K562 (cell line): ENCODE measurements at regions not wholly inside any gene's neighbourhood (a gene's known extent, or its start where the extent isn't known, plus 50 kb on each side); places are given as distances from the start of the nearest gene placed in this dataset.

Source experiments
- ATAC-seq: fragments of 200-7000 bp; cut with Tn5 transposase; 3 replicates; pipeline ENCODE4 v1.9.1; 2020; ENCODE audit warnings: moderate library complexity
- BruUV-seq: library from RNA; stranded (reverse); fragments of 400-500 nt; replicated peaks from 2 replicates; lab custom pipeline; 2021; lab: Mats Ljungman, UMichigan
- CTCF ChIA-PET: fragments of 300-600 bp; formaldehyde crosslinking; extraction: SDS; loops from one replicate; lab custom pipeline; 2021; ENCODE audit warnings: low intra/inter-chr PET ratio; lab: Yijun Ruan, JAX
- POLR2A ChIA-PET: fragments of 300-600, 350-650 bp; sonication (Branson Sonifier 250); formaldehyde crosslinking; extraction: SDS; loops from one replicate; lab custom pipeline; 2021; ENCODE audit warnings: antibody characterized with exemption, inconsistent platforms; lab: Yijun Ruan, JAX
- DNase-seq, 4 experiments: peaks; one replicate each; pipeline versions ENCODE4 v3.0.0 to v3.0.0-alpha.2; 2011 to 2018; ENCODE audit warnings: low spot score in 3 of 4, mixed read lengths in 3 of 4; ENCODE audit errors: extremely low read depth in 1 of 4
- FAIRE-seq: peaks from 2 replicates; lab custom pipeline; 2011; peaks lifted over from hg19 to GRCh38; lab: Jason Lieb, UNC
- H2AFZ ChIP-seq: 2 replicates; pipeline ENCODE4 v1.6.0; 2011; ENCODE audit warnings: low read depth, low read length, control low read depth, inconsistent platforms
- H3K27ac ChIP-seq: fragments of 200-600 bp; 3 replicates; pipeline ENCODE4 v1.8.0; 2011; ENCODE audit warnings: low read depth, mild to moderate bottlenecking, control low read depth, inconsistent platforms, low read length, moderate library complexity, mixed read lengths; ENCODE audit errors: extremely low read depth
- H3K27me3 ChIP-seq, 2 experiments: fragments of 300-600 bp in 1 of 2; 2 replicates in 1 of 2; 3 replicates in 1 of 2; pipeline versions ENCODE4 v1.6.0 to v1.8.0; 2011; ENCODE audit warnings: inconsistent platforms in 2 of 2, low read length in 2 of 2, mild to moderate bottlenecking in 1 of 2, mixed read lengths in 1 of 2, moderate library complexity in 1 of 2; ENCODE audit not compliant: control insufficient read depth in 2 of 2, insufficient read depth in 2 of 2
- H3K36me3 ChIP-seq: fragments of 300-600 bp; 3 replicates; pipeline ENCODE4 v1.8.0; 2011; ENCODE audit warnings: mild to moderate bottlenecking, low read length, inconsistent platforms; ENCODE audit not compliant: control insufficient read depth, insufficient read depth
- H3K4me1 ChIP-seq, 2 experiments: fragments of 200-600 bp in 1 of 2; replicated peaks in 1 of 2; 2 replicates in 1 of 2; 3 replicates in 1 of 2; pipeline versions ENCODE4 v1.5.1 to v1.8.0; 2011; ENCODE audit warnings: inconsistent platforms in 2 of 2, low read length in 2 of 2, mild to moderate bottlenecking in 1 of 2, mixed read lengths in 1 of 2, moderate library complexity in 1 of 2; ENCODE audit not compliant: control insufficient read depth in 2 of 2, insufficient read depth in 2 of 2
- H3K4me2 ChIP-seq: 2 replicates; pipeline ENCODE4 v1.6.1; 2011; ENCODE audit warnings: low read length, control low read depth, inconsistent platforms, mixed read lengths; ENCODE audit not compliant: insufficient read depth
- H3K4me3 ChIP-seq: fragments of 200-600 bp; sonication (generic), shearing (Covaris generic); 2 replicates; pipeline ENCODE4 v1.5.1; 2016; ENCODE audit warnings: control low read depth, inconsistent platforms
- H3K79me2 ChIP-seq: fragments of 200-600 bp; 3 replicates; pipeline ENCODE4 v1.8.0; 2011; ENCODE audit warnings: low read length, inconsistent platforms; ENCODE audit not compliant: control insufficient read depth, insufficient read depth
- H3K9ac ChIP-seq, 2 experiments: 2 replicates each; pipeline versions ENCODE4 v1.6.0 to v1.6.1; 2011; ENCODE audit warnings: low read depth in 2 of 2, low read length in 2 of 2, control low read depth in 1 of 2, inconsistent platforms in 1 of 2, mild to moderate bottlenecking in 1 of 2, mixed read lengths in 1 of 2; ENCODE audit not compliant: insufficient read depth in 1 of 2
- H3K9me1 ChIP-seq: one replicate; pipeline ENCODE4 v1.6.0; 2011; ENCODE audit warnings: inconsistent platforms, mild to moderate bottlenecking, low read length, moderate library complexity; ENCODE audit not compliant: control insufficient read depth, insufficient read depth
- H3K9me3 ChIP-seq: replicated peaks from 2 replicates; pipeline ENCODE4 v1.5.1; 2011; ENCODE audit warnings: low read depth, low read length, inconsistent platforms; ENCODE audit not compliant: control insufficient read depth, insufficient read depth
- H4K20me1 ChIP-seq: replicated peaks from 2 replicates; pipeline ENCODE4 v1.6.1; 2011; ENCODE audit warnings: low read length, inconsistent platforms, mixed read lengths; ENCODE audit not compliant: control insufficient read depth, insufficient read depth
- CEBPB ChIP-seq: fragments of 450-650 bp; IDR thresholded peaks from 2 replicates; pipeline ENCODE4 v1.6.1; 2016; ENCODE audit warnings: missing genetic modification characterization, missing compliant biosample characterization
- DACH1 ChIP-seq: fragments of 450-650 bp; IDR thresholded peaks from 2 replicates; pipeline ENCODE4 v1.6.1; 2018; ENCODE audit not compliant: partially characterized antibody
- FOXA1 ChIP-seq: fragments of 450-650 bp; IDR thresholded peaks from 2 replicates; pipeline ENCODE4 v1.6.1; 2016; ENCODE audit warnings: mild to moderate bottlenecking, borderline replicate concordance
- GATAD2B ChIP-seq: fragments of 450-650 bp; IDR thresholded peaks from 2 replicates; pipeline ENCODE4 v1.6.1; 2017; ENCODE audit warnings: mild to moderate bottlenecking, borderline replicate concordance
- GTF2F1 ChIP-seq: IDR thresholded peaks from 2 replicates; pipeline ENCODE4 v1.6.1; 2011; ENCODE audit warnings: low read depth, low read length, improper control_type of control experiment
- HES1 ChIP-seq: fragments of 450-650 bp; IDR thresholded peaks from 2 replicates; pipeline ENCODE4 v1.6.1; 2016; ENCODE audit warnings: low read depth, mild to moderate bottlenecking, moderate library complexity
- PRMT5 ChIP-seq: sonication (generic); formaldehyde crosslinking; IDR thresholded peaks from 2 replicates; pipeline ENCODE4 v1.5.0; 2020; ENCODE audit warnings: missing genetic modification reagents
- RAD51 ChIP-seq: fragments of 450-650 bp; IDR thresholded peaks from 2 replicates; pipeline ENCODE4 v1.7.1; 2016; ENCODE audit warnings: low read depth, mild to moderate bottlenecking, borderline replicate concordance
- RFX7 ChIP-seq: fragments of 250-450 bp; sonication (Bioruptor Pico); IDR thresholded peaks from 2 replicates; pipeline ENCODE4 v1.5.1; 2021; ENCODE audit warnings: mild to moderate bottlenecking
- SAFB2 ChIP-seq: fragments of 200-400 bp; formaldehyde crosslinking; IDR thresholded peaks from 2 replicates; pipeline ENCODE4 v1.6.1; 2018; ENCODE audit warnings: borderline replicate concordance, low read length, low read depth, moderate library complexity; ENCODE audit not compliant: severe bottlenecking
- SFPQ ChIP-seq: fragments of 200-400 bp; formaldehyde crosslinking; IDR thresholded peaks from 2 replicates; pipeline ENCODE4 v1.6.1; 2017; ENCODE audit warnings: mild to moderate bottlenecking, low read depth, low read length, moderate library complexity
- SRSF7 ChIP-seq: fragments of 200-400 bp; formaldehyde crosslinking; optimal IDR thresholded peaks from 2 replicates; pipeline ENCODE3; 2017; ENCODE audit warnings: mild to moderate bottlenecking, low read depth, low read length
- TEAD2 ChIP-seq: fragments of 450-650 bp; IDR thresholded peaks from 2 replicates; pipeline ENCODE4 v1.6.1; 2016; ENCODE audit warnings: missing genetic modification characterization, control low read depth, missing compliant biosample characterization
- ZBTB17 ChIP-seq: fragments of 450-650 bp; formaldehyde crosslinking; IDR thresholded peaks from 2 replicates; pipeline ENCODE4 v1.4.0; 2020; ENCODE audit warnings: mild to moderate bottlenecking
- ZNF668 ChIP-seq: fragments of 250-450 bp; sonication (Bioruptor Pico); IDR thresholded peaks from 2 replicates; pipeline ENCODE4 v1.8.0; 2022; ENCODE audit warnings: mild to moderate bottlenecking, inconsistent platforms
- WGBS: fragments of 100-300 bp; shearing (Covaris generic); methylation state at CpG from one replicate; pipeline ENCODE4 v1.1.6; 2016; ENCODE audit warnings: low coverage, mixed read lengths; ENCODE audit not compliant: insufficient coverage; ENCODE audit errors: missing lambda C conversion rate; 5-methylcytosine and 5-hydroxymethylcytosine counted together
- in situ Hi-C: fragments of 300-500 bp; cut with MboI; formaldehyde crosslinking; loops from 4 replicates; pipeline ENCODE4 v1.15.0; 2018; ENCODE audit warnings: inconsistent platforms, mixed read lengths
- intact Hi-C: fragments of 100-400 bp; cut with micrococcal nuclease; formaldehyde crosslinking; loops from 2 replicates; pipeline ENCODE4 v1.14.2; 2022
- TF ChIP-seq, protein P1 (sequence below): fragments of 250-450 bp; sonication (Bioruptor Pico); IDR thresholded peaks from 2 replicates; pipeline ENCODE4 v1.5.0; 2021

DNA sequence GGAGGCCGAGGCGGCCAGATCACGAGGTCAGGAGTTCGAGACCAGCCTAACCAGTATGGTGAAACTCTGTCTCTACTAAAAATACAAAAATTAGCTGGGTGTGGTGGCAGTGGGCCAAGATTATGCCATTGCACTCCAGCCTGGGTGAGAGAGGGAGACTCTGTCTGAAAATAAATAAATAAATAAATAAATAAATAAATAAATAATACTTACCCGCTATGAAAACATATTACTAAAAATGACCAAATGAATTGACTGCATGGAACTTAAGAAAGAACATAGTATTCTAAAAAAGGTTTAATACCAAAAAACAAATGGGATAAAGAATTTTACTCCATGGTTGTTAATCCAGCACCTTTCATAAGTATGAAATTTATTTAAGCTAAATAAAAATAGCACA lies 305.0 kb downstream of the GATA3 start (continued):
- no peak for TF ChIP-seq FOXA1

GRCh38 chr10:8360365-8360764 lies 305.9 kb downstream of the GATA3 start:
- WGBS = under 1% methylated on average over 7 of the region's 7 CpGs
- H3K4me2 ChIP-seq = no peak overlapping the region
- H3K4me1 ChIP-seq = no peaks in the 10 kb centered on the region
- H3K9me3 ChIP-seq = no peaks in the 10 kb centered on the region
- no peak overlapping the region for H2AFZ ChIP-seq
- no TSS peak for BruUV-seq
- no peaks in the 10 kb centered on the region for H3K36me3 ChIP-seq
- in situ Hi-C loops (no loop called here), intact Hi-C loops (no loop called here)
- H4K20me1 ChIP-seq = no peaks in the 10 kb centered on the region
- H3K9me1 ChIP-seq = no peaks in the 10 kb centered on the region
- H3K27me3 ChIP-seq = no peaks in the 10 kb centered on the region
- no peak overlapping the region for H3K4me3 ChIP-seq
- DNase-seq = no peak
- H3K9ac ChIP-seq = no peak overlapping the region
- POLR2A ChIA-PET = no interaction called here
- TF ChIP-seq, protein P1, sequence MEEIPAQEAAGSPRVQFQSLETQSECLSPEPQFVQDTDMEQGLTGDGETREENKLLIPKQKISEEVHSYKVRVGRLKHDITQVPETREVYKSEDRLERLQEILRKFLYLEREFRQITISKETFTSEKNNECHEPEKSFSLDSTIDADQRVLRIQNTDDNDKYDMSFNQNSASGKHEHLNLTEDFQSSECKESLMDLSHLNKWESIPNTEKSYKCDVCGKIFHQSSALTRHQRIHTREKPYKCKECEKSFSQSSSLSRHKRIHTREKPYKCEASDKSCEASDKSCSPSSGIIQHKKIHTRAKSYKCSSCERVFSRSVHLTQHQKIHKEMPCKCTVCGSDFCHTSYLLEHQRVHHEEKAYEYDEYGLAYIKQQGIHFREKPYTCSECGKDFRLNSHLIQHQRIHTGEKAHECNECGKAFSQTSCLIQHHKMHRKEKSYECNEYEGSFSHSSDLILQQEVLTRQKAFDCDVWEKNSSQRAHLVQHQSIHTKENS (CRISPR knock-in tag) = no peak
- TF ChIP-seq TEAD2 (no peak), DACH1 (no peak), ZBTB17 (no peak), GATAD2B (no peak), HES1 (no peak), ZNF668 (CRISPR knock-in tag) (no peak), GTF2F1 (no peak), PRMT5 (CRISPR knock-in tag) (no peak), RAD51 (no peak), RFX7 (no peak), CEBPB (tag) (no peak), SRSF7 (no peak), SAFB2 (no peak), SFPQ (no peak)
- H3K27ac ChIP-seq = no peak overlapping the region
- no peak for ATAC-seq
- no peak for FAIRE-seq
- no peaks in the 10 kb centered on the region for H3K79me2 ChIP-seq
- CTCF ChIA-PET = no interaction called here
